PC-3 (cell line): ENCODE measurements at regions not wholly inside any gene's neighbourhood (a gene's known extent, or its start where the extent isn't known, plus 50 kb on each side); places are given as distances from the start of the nearest gene placed in this dataset.
"Not testable (repeated sequence)": the region's sequence is repeated elsewhere in the genome, so short reads cannot be mapped to it uniquely, and the experiment has no call there.

ENCODE experiments used
- ATAC-seq: fragments of 200-7000 bp; cut with Tn5 transposase; 2 replicates; pipeline ENCODE4 v1.9.1; 2020; ENCODE audit warnings: mild to moderate bottlenecking, moderate library complexity
- BruUV-seq: library from RNA; stranded (reverse); fragments of 400-500 nt; replicated peaks from 2 replicates; lab custom pipeline; 2021; lab: Mats Ljungman, UMichigan
- CTCF ChIA-PET: fragments of 300-600 bp; sonication (Branson Sonifier 250); formaldehyde crosslinking; loops from one replicate; lab custom pipeline; 2022; ENCODE audit warnings: antibody characterized with exemption; lab: Charles Lee
- POLR2A ChIA-PET: fragments of 300-600 bp; sonication (Branson Sonifier 250); formaldehyde crosslinking; loops from one replicate; lab custom pipeline; 2022; ENCODE audit warnings: antibody characterized with exemption; ENCODE audit not compliant: unreplicated experiment; lab: Charles Lee
- DNase-seq: peaks from one replicate; pipeline ENCODE4 v3.0.0-alpha.2; 2015
- H2AFZ ChIP-seq: fragments of 300-600 bp; sonication (generic); 2 replicates; pipeline ENCODE4 v1.6.0; 2016; ENCODE audit warnings: antibody characterized with exemption, low read length
- H3F3A ChIP-seq: fragments of 300-600 bp; sonication (generic); one replicate; pipeline ENCODE4 v1.6.0; 2017; ENCODE audit warnings: antibody characterized with exemption, low read length, control low read depth, mild to moderate bottlenecking; ENCODE audit not compliant: unreplicated experiment
- H3K27ac ChIP-seq: fragments of 300-600 bp; sonication (generic); 2 replicates; pipeline ENCODE4 v1.5.1; 2016; ENCODE audit warnings: mild to moderate bottlenecking, low read length
- H3K27me3 ChIP-seq: fragments of 300-600 bp; sonication (generic); 2 replicates; pipeline ENCODE4 v1.6.1; 2016; ENCODE audit warnings: low read length, mixed read lengths
- H3K36me3 ChIP-seq: fragments of 300-600 bp; sonication (generic); 2 replicates; pipeline ENCODE4 v1.6.1; 2016; ENCODE audit warnings: low read depth, mixed run types, low read length, mixed read lengths
- H3K4me1 ChIP-seq: fragments of 300-600 bp; sonication (generic); 2 replicates; pipeline ENCODE4 v1.5.1; 2016; ENCODE audit warnings: low read length; ENCODE audit not compliant: insufficient read depth
- H3K4me2 ChIP-seq: fragments of 300-600 bp; sonication (generic); 2 replicates; pipeline ENCODE4 v1.6.0; 2016; ENCODE audit warnings: low read length
- H3K4me3 ChIP-seq: fragments of 300-600 bp; sonication (generic); 2 replicates; pipeline ENCODE4 v1.5.1; 2016; ENCODE audit warnings: mild to moderate bottlenecking, low read length, mixed read lengths
- H3K79me2 ChIP-seq: fragments of 300-600 bp; sonication (generic); 2 replicates; pipeline ENCODE4 v1.6.1; 2017; ENCODE audit warnings: low read length, mixed read lengths
- H3K9ac ChIP-seq: fragments of 300-600 bp; sonication (generic); 2 replicates; pipeline ENCODE4 v1.6.0; 2016; ENCODE audit warnings: mild to moderate bottlenecking, low read length
- H3K9me2 ChIP-seq: fragments of 300-600 bp; sonication (generic); replicated peaks from 2 replicates; pipeline ENCODE4 v1.6.1; 2016; ENCODE audit warnings: mixed run types, low read length, mixed read lengths
- H3K9me3 ChIP-seq: fragments of 300-600 bp; sonication (generic); 2 replicates; pipeline ENCODE4 v1.6.1; 2016; ENCODE audit warnings: low read length, mixed read lengths
- H4K20me1 ChIP-seq: fragments of 300-600 bp; sonication (generic); 2 replicates; pipeline ENCODE4 v1.6.1; 2016; ENCODE audit warnings: low read length, mixed read lengths
- CTCF ChIP-seq: fragments of 300-600 bp; sonication (generic); conservative IDR thresholded peaks from 2 replicates; pipeline ENCODE4 v1.5.1; 2017; ENCODE audit warnings: antibody characterized with exemption, low read depth, mild to moderate bottlenecking, low read length
- EZH2 ChIP-seq: fragments of 300-600 bp; sonication (generic); IDR thresholded peaks from one replicate; pipeline ENCODE4 v1.6.1; 2017; ENCODE audit warnings: antibody characterized with exemption, mild to moderate bottlenecking, low read length; ENCODE audit not compliant: unreplicated experiment
- EZH2phosphoT487 ChIP-seq: fragments of 300-600 bp; sonication (generic); IDR thresholded peaks from 2 replicates; pipeline ENCODE4 v1.6.1; 2018; ENCODE audit warnings: mild to moderate bottlenecking, antibody characterized with exemption, low read length, borderline replicate concordance
- intact Hi-C: fragments of 100-400 bp; cut with micrococcal nuclease; formaldehyde crosslinking; loops from 2 replicates; pipeline ENCODE4 v1.9.0; 2023

GRCh38 chr6:22157233-22157632 lies 139.6 kb downstream of the PRL start:
- ATAC-seq (no peak), DNase-seq (no peak)
- Histone ChIP-seq H3K4me2 (no peak overlapping the region), H3F3A (no peaks in the 10 kb centered on the region), H2AFZ (no peak overlapping the region), H3K9me2 (no peaks in the 10 kb centered on the region), H3K4me1 (no peaks in the 10 kb centered on the region), H3K9me3 (no peaks in the 10 kb centered on the region), H3K36me3 (no peaks in the 10 kb centered on the region), H4K20me1 (no peaks in the 10 kb centered on the region), H3K27me3 (no peaks in the 10 kb centered on the region), H3K27ac (no peak overlapping the region), H3K9ac (no peak overlapping the region), H3K4me3 (no peak overlapping the region), H3K79me2 (no peaks in the 10 kb centered on the region)
- ChIA-PET CTCF (no interaction called here), POLR2A (no interaction called here)
- intact Hi-C loops, result no loop called here
- BruUV-seq, result no TSS peak
- TF ChIP-seq EZH2 (no peak), CTCF (no peak), EZH2phosphoT487 (no peak)

GRCh38 chr6:22164236-22164635 lies 132.6 kb downstream of the PRL start:
- Histone ChIP-seq H3K36me3 (no peaks in the 10 kb centered on the region), H4K20me1 (no peaks in the 10 kb centered on the region), H2AFZ (no peak overlapping the region), H3K4me3 (no peak overlapping the region), H3K9ac (no peak overlapping the region), H3K4me2 (no peak overlapping the region), H3F3A (no peaks in the 10 kb centered on the region), H3K4me1 (no peaks in the 10 kb centered on the region), H3K9me3 (no peaks in the 10 kb centered on the region), H3K79me2 (no peaks in the 10 kb centered on the region), H3K27me3 (no peaks in the 10 kb centered on the region), H3K9me2 (no peaks in the 10 kb centered on the region), H3K27ac (no peak overlapping the region)
- DNase-seq (no peak), ATAC-seq (no peak)
- ChIA-PET POLR2A (no interaction called here), CTCF (no interaction called here)
- no TSS peak for BruUV-seq
- intact Hi-C loops, result no loop called here
- TF ChIP-seq EZH2, result no peak
- no peak for TF ChIP-seq CTCF
- no peak for TF ChIP-seq EZH2phosphoT487

- DNase-seq, CTCF ChIA-PET, H3K79me2 ChIP-seq, H3F3A ChIP-seq, H3K27me3 ChIP-seq, H2AFZ ChIP-seq, BruUV-seq, ATAC-seq, H3K4me3 ChIP-seq, H3K4me1 ChIP-seq, POLR2A ChIA-PET, H3K9me2 ChIP-seq, H3K36me3 ChIP-seq, H4K20me1 ChIP-seq, intact Hi-C loops, H3K4me2 ChIP-seq, H3K27ac ChIP-seq, H3K9ac ChIP-seq: not testable (repeated sequence)
- H3K9me3 ChIP-seq, result 0 out of 2 replicates have a peak, but pooled peaks cover 17% of the 10 kb centered on the region
Observed at GRCh38 chr6:22171006-22171405, 125.8 kb downstream of the PRL start.

GRCh38 chr6:22171885-22172284 lies 125.0 kb downstream of the PRL start:
- H3K9me2 ChIP-seq, H3K27me3 ChIP-seq, ATAC-seq, CTCF ChIA-PET, H4K20me1 ChIP-seq, H3K9ac ChIP-seq, H3K4me1 ChIP-seq, BruUV-seq, intact Hi-C loops, H3K27ac ChIP-seq, DNase-seq, H3K79me2 ChIP-seq, POLR2A ChIA-PET, H3K36me3 ChIP-seq, H3K4me2 ChIP-seq, H3K4me3 ChIP-seq, H3F3A ChIP-seq, H2AFZ ChIP-seq: not testable (repeated sequence)
- 0 out of 2 replicates have a peak, but pooled peaks cover 17% of the 10 kb centered on the region for H3K9me3 ChIP-seq
